ENCODE measurements at regions not wholly inside any gene's neighbourhood (a gene's known extent, or its start where the extent isn't known, plus 50 kb on each side); places are given as distances from the start of the nearest gene placed in this dataset.

- H2AFZ ChIP-seq (ENCODE audit: insufficient read depth, low read depth, low read length, poor library complexity, severe bottlenecking): no peak overlapping the region
- DNase-seq: no peak
- H3K36me3 ChIP-seq (replicated peaks in 1 of 2; ENCODE audit: control insufficient read depth in 1 of 2, insufficient read depth in 2 of 2, low read length in 2 of 2): no peaks in the 10 kb centered on the region
- Mint-ChIP-seq H3K4me1 (no peaks in the 10 kb centered on the region), H3K9me3 (peaks cover 0 to 5% (median 2%) of the 10 kb centered on the region in 7 donors), H3K36me3 (no peaks in the 10 kb centered on the region), H3K4me3 (no peak overlapping the region), H3K27ac (no peak overlapping the region), H3K27me3 (ENCODE audit: low read depth in 3 of 3) (no peaks in the 10 kb centered on the region)
- H3K4me3 ChIP-seq (replicated peaks in 1 of 3; ENCODE audit: low read depth in 2 of 3, low read length in 3 of 3): no peak overlapping the region
- no peaks in the 10 kb centered on the region for H3K79me2 ChIP-seq (ENCODE audit: insufficient read depth, low read length)
- intact Hi-C loops (cut with micrococcal nuclease): loop anchor here in 1 of 2 donors (10.0 kb wide), 1 partner anchor 60 kb away; no protein-coding TSS in a partner anchor
- H3K27me3 ChIP-seq (ENCODE audit: control insufficient read depth in 2 of 2, insufficient read depth in 2 of 2, low read length in 2 of 2): no peaks in the 10 kb centered on the region
- no peaks in the 10 kb centered on the region for H3K4me1 ChIP-seq (ENCODE audit: control insufficient read depth in 1 of 2, insufficient read depth in 2 of 2, low read length in 2 of 2)
- no peak overlapping the region for H3K9ac ChIP-seq (ENCODE audit: insufficient read depth, low read length, poor library complexity, severe bottlenecking)
- peaks cover 2 to 6% of the 10 kb centered on the region in 2 donors for H3K9me3 ChIP-seq (replicated peaks in 1 of 2; ENCODE audit: control insufficient read depth in 1 of 2, insufficient read depth in 1 of 2, low read length in 2 of 2)
- H4K20me1 ChIP-seq (ENCODE audit: insufficient read depth, low read length): no peaks in the 10 kb centered on the region
- TF ChIP-seq CTCF (IDR thresholded peaks at IDR 0.05): no peak
- H3K27ac ChIP-seq (ENCODE audit: low read depth in 1 of 2, low read length in 2 of 2): no peak overlapping the region
- H3K4me2 ChIP-seq (replicated peaks; ENCODE audit: extremely low read depth, low read length, poor library complexity, severe bottlenecking): no peak overlapping the region
- 100% methylated on average over 1 of the region's 2 CpGs for WGBS (ENCODE audit: insufficient coverage)
Measured at GRCh38 chr9:83154821-83155220, 91.9 kb upstream of the RASEF start.

- H3K79me2 ChIP-seq (ENCODE audit: insufficient read depth, low read length): no peaks in the 10 kb centered on the region
- H3K4me1 ChIP-seq (ENCODE audit: control insufficient read depth in 1 of 2, insufficient read depth in 2 of 2, low read length in 2 of 2): no peaks in the 10 kb centered on the region
- H3K9ac ChIP-seq (ENCODE audit: insufficient read depth, low read length, poor library complexity, severe bottlenecking): no peak overlapping the region
- TF ChIP-seq CTCF (IDR thresholded peaks at IDR 0.05): no peak
- Mint-ChIP-seq H3K9me3 (peaks cover 1 to 8% (median 4%) of the 10 kb centered on the region in 7 donors), H3K4me3 (no peak overlapping the region), H3K27ac (no peak overlapping the region), H3K4me1 (no peaks in the 10 kb centered on the region), H3K36me3 (no peaks in the 10 kb centered on the region), H3K27me3 (ENCODE audit: low read depth in 3 of 3) (no peaks in the 10 kb centered on the region)
- H3K27me3 ChIP-seq (ENCODE audit: control insufficient read depth in 2 of 2, insufficient read depth in 2 of 2, low read length in 2 of 2): no peaks in the 10 kb centered on the region
- H3K4me3 ChIP-seq (replicated peaks in 1 of 3; ENCODE audit: low read depth in 2 of 3, low read length in 3 of 3): no peak overlapping the region
- H2AFZ ChIP-seq (ENCODE audit: insufficient read depth, low read depth, low read length, poor library complexity, severe bottlenecking): no peak overlapping the region
- no peaks in the 10 kb centered on the region for H4K20me1 ChIP-seq (ENCODE audit: insufficient read depth, low read length)
- H3K4me2 ChIP-seq (replicated peaks; ENCODE audit: extremely low read depth, low read length, poor library complexity, severe bottlenecking): no peak overlapping the region
- peaks cover 4 to 6% of the 10 kb centered on the region in 2 donors for H3K9me3 ChIP-seq (replicated peaks in 1 of 2; ENCODE audit: control insufficient read depth in 1 of 2, insufficient read depth in 1 of 2, low read length in 2 of 2)
- no peak overlapping the region for H3K27ac ChIP-seq (ENCODE audit: low read depth in 1 of 2, low read length in 2 of 2)
- no peaks in the 10 kb centered on the region for H3K36me3 ChIP-seq (replicated peaks in 1 of 2; ENCODE audit: control insufficient read depth in 1 of 2, insufficient read depth in 2 of 2, low read length in 2 of 2)
- DNase-seq: no peak
- WGBS (ENCODE audit: insufficient coverage): 90% methylated on average over 2 of the region's 2 CpGs
- intact Hi-C loops (cut with micrococcal nuclease): loop anchor here in 1 of 2 donors (10.0 kb wide), 1 partner anchor 59 kb away; no protein-coding TSS in a partner anchor
Measured at GRCh38 chr9:83154087-83154736, 91.3 kb upstream of the RASEF start.

All from CD14-positive monocyte (primary cell).